Transverse colon (tissue), 4 donors: ENCODE measurements at regions not wholly inside any gene's neighbourhood (a gene's known extent, or its start where the extent isn't known, plus 50 kb on each side); places are given as distances from the start of the nearest gene placed in this dataset.
"Not testable (repeated sequence)": the region's sequence is repeated elsewhere in the genome, so short reads cannot be mapped to it uniquely, and the experiment has no call there.

Experiments
- DNase-seq: peaks from one replicate; pipeline ENCODE4 v3.0.0-alpha.2; 2019
- H3K27ac ChIP-seq, 4 donors: fragments of 200-600 bp; sonication (generic); 2 replicates each; pipeline ENCODE4 v1.5.1; 2016 to 2018; ENCODE audit warnings: inconsistent platforms in 4 of 4
- H3K27me3 ChIP-seq: fragments of 200-600 bp; sonication (generic); 2 replicates; pipeline ENCODE4 v1.5.1; 2017; ENCODE audit warnings: inconsistent platforms
- H3K36me3 ChIP-seq, 4 donors: fragments of 200-600 bp; sonication (generic); 2 replicates each; pipeline ENCODE4 v1.5.1; 2017 to 2019; ENCODE audit warnings: inconsistent platforms in 4 of 4
- H3K4me1 ChIP-seq, 4 donors: fragments of 200-600 bp; sonication (generic); 2 replicates each; pipeline ENCODE4 v1.5.1; 2017 to 2020; ENCODE audit warnings: inconsistent platforms in 4 of 4
- H3K4me3 ChIP-seq, 4 donors: fragments of 200-600 bp; sonication (generic); 1 replicate in 1 of 4; 2 replicates in 3 of 4; pipeline versions ENCODE4 v1.5.1 to v1.6.1; 2017 to 2019; ENCODE audit warnings: inconsistent platforms in 4 of 4
- H3K9me3 ChIP-seq, 2 donors: fragments of 200-600 bp; sonication (generic); 2 replicates each; pipeline ENCODE4 v1.5.1; 2017 to 2019; ENCODE audit warnings: inconsistent platforms in 2 of 2
- EP300 ChIP-seq: sonication (generic); formaldehyde crosslinking; IDR thresholded peaks from one replicate; pipeline ENCODE4 v1.6.1; 2017; ENCODE audit warnings: antibody characterized with exemption, low read depth
- POLR2A ChIP-seq: fragments of 450-650 bp; IDR thresholded peaks from one replicate; pipeline ENCODE4 v1.6.1; 2016; ENCODE audit warnings: antibody characterized with exemption, mild to moderate bottlenecking, moderate library complexity
- POLR2AphosphoS5 ChIP-seq, 3 donors: sonication (generic); formaldehyde crosslinking; IDR thresholded peaks; one replicate each; pipeline ENCODE4 v1.6.1; 2016; ENCODE audit warnings: antibody characterized with exemption in 3 of 3
- WGBS, 2 donors: methylation state at CpG; one replicate each; pipeline ENCODE4 v1.1.5; 2018; ENCODE audit warnings: low coverage in 1 of 2; 5-methylcytosine and 5-hydroxymethylcytosine counted together
- in situ Hi-C, 4 donors: fragments of 200-750 bp; cut with MboI; loops; one replicate each; pipeline versions ENCODE4 v1.15.0 to v1.15.1; 2017; ENCODE audit warnings: low sequenced_read_pairs in 3 of 4, low pct_ligation_motif_present in 1 of 4, low pct_unique_long_range_greater_than_20kb in 1 of 4
- intact Hi-C: fragments of 100-400 bp; cut with DNase I; formaldehyde crosslinking; loops from one replicate; pipeline ENCODE4 v1.15.1; 2023; ENCODE audit warnings: low total_unique reads
- TF ChIP-seq, protein P1 (sequence below), 5 experiments: fragments of 200-600 bp in 3 of 5; fragments of 450-650 bp in 2 of 5; sonication (generic) in 3 of 5; IDR thresholded peaks; 1 replicate in 2 of 5; 2 replicates in 3 of 5; pipeline ENCODE4 v1.5.1; 2016 to 2017; ENCODE audit warnings: antibody characterized with exemption in 5 of 5, inconsistent platforms in 3 of 5, mild to moderate bottlenecking in 2 of 5, moderate library complexity in 1 of 5

DNA sequence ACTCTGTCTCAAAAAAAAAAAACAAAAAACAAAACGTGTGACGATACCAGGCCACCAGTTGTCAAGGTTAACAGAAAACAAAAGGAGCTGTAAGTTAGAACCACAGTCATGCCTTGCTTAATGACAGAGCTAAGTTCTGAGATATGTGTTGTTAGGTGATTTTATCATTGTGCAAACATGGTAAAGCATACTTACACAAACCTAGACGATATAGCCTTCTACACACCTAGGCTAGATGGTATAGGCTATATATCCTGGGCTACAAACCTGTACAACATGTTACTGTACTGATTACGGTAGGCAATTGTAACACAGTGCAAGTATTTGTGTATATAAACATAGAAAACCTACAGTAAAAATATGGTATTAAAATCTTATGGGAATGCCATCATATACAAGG lies 564.2 kb downstream of the HTR7 start:
- H3K4me1 ChIP-seq = no peaks in the 10 kb centered on the region
- intact Hi-C loops = no loop called here
- no peaks in the 10 kb centered on the region for H3K27me3 ChIP-seq
- no peaks in the 10 kb centered on the region for H3K36me3 ChIP-seq
- in situ Hi-C loops = no loop called here
- TF ChIP-seq, protein P1, sequence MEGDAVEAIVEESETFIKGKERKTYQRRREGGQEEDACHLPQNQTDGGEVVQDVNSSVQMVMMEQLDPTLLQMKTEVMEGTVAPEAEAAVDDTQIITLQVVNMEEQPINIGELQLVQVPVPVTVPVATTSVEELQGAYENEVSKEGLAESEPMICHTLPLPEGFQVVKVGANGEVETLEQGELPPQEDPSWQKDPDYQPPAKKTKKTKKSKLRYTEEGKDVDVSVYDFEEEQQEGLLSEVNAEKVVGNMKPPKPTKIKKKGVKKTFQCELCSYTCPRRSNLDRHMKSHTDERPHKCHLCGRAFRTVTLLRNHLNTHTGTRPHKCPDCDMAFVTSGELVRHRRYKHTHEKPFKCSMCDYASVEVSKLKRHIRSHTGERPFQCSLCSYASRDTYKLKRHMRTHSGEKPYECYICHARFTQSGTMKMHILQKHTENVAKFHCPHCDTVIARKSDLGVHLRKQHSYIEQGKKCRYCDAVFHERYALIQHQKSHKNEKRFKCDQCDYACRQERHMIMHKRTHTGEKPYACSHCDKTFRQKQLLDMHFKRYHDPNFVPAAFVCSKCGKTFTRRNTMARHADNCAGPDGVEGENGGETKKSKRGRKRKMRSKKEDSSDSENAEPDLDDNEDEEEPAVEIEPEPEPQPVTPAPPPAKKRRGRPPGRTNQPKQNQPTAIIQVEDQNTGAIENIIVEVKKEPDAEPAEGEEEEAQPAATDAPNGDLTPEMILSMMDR (IDR thresholded peaks at IDR 0.05) = no peak
- no peak for TF ChIP-seq POLR2AphosphoS5 (IDR thresholded peaks at IDR 0.05)
- TF ChIP-seq POLR2A = no peak
- no peak for TF ChIP-seq EP300
- WGBS, 2 donors = 27 to 43% methylated on average over 4 of the region's 4 CpGs
- no peak for DNase-seq
- no peaks in the 10 kb centered on the region for H3K9me3 ChIP-seq
- H3K4me3 ChIP-seq = no peak overlapping the region
- no peak overlapping the region for H3K27ac ChIP-seq

DNA sequence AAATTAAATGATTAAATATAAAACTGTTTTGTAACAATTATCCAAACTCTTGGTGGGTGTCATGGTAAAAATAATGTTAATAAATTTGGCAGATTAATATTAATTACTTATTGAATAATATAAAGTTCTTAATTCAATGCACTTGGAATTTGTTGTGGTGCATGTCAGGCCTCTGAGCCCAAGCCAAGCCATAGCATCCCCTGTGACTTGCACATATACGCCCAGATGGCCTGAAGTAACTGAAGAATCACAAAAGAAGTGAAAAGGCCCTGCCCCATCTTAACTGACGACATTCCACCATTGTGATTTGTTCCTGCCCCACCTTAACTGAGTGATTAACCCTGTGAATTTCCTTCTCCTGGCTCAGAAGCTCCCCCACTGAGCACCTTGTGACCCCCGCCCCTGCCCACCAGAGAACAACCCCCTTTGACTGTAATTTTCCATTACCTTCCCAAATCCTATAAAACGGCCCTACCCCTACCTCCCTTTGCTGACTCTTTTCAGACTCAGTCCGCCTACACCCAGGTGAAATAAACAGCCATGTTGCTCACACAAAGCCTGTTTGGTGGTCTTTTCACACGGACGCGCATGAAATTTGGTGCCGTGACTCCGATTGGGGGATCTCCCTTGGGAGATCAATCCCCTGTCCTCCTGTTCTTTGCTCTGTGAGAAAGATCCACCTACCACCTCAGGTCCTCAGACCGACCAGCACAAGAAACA lies 562.9 kb downstream of the HTR7 start:
- DNase-seq, intact Hi-C loops, in situ Hi-C loops, H3K9me3 ChIP-seq, H3K4me3 ChIP-seq, H3K4me1 ChIP-seq, H3K27ac ChIP-seq, H3K36me3 ChIP-seq, H3K27me3 ChIP-seq: not testable (repeated sequence)
- WGBS, 2 donors = 86 to 89% methylated on average over 6 to 11 of the region's 11 CpGs

DNA sequence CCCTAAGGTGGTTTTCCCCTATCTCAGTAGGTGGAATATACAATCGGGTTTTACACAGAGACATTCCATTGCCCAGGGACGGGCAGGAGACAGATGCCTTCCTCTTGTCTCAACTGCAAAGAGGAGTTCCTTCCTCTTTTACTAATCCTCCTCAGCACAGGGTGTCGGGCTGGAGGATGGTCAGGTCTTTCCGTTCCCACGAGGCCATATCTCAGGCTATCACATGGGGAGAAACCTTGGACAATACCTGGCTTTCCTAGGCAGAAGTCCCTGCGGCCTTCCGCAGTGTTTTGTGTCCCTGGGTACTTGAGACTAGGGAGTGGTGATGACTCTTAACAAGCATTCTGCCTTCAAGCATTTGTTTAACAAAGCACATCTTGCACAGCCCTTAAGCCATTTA lies 555.8 kb downstream of the HTR7 start:
- H3K36me3 ChIP-seq, H3K27ac ChIP-seq, H3K4me1 ChIP-seq, in situ Hi-C loops, intact Hi-C loops, H3K27me3 ChIP-seq, DNase-seq, H3K4me3 ChIP-seq, H3K9me3 ChIP-seq: not testable (repeated sequence)
- WGBS, 2 donors = 49 to 52% methylated on average over 5 to 6 of the region's 7 CpGs

DNA sequence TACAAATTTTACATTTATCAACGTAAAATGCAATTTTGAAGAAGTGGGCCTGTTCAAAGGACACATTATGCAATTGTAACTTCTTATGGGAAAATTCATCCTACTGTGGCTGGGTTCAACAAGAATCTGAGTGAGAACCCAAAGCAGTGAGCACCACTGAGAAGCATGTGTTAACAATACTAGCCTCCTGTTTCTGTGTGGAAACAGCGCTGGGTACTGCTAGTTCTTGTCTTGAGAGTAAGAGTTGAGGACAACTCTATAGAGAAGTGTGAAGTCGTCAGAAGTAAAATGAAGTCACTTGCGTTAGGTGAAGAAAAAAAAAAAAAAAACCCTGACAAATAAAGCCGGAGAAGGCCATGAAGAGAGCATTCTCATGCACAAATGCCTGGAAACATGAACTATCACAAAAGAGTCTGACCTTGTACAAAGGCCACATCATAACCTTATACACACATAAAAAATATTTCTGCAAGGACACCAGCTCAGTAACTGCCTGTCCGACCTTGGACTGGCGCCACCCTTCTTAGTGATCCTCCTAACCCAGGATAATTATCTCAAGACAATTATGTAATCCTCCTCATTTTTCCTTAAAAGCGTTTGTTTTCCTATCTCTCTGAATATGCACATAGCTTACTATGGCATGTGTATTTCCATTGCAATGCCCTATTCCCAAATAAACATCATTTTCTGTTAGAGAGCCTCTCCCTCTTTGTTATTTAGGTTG lies 554.9 kb downstream of the HTR7 start:
- Histone ChIP-seq H3K36me3 (no peaks in the 10 kb centered on the region), H3K27me3 (no peaks in the 10 kb centered on the region), H3K9me3 (no peaks in the 10 kb centered on the region), H3K4me1 (no peaks in the 10 kb centered on the region), H3K4me3 (no peak overlapping the region), H3K27ac (no peak overlapping the region)
- WGBS, 2 donors = 55 to 68% methylated on average over 5 to 8 of the region's 8 CpGs
- no peak for DNase-seq
- intact Hi-C loops (no loop called here), in situ Hi-C loops (no loop called here)
- TF ChIP-seq POLR2A (no peak), EP300 (no peak), POLR2AphosphoS5 (IDR thresholded peaks at IDR 0.05) (no peak)
- TF ChIP-seq, protein P1 (IDR thresholded peaks at IDR 0.05) = no peak

DNA sequence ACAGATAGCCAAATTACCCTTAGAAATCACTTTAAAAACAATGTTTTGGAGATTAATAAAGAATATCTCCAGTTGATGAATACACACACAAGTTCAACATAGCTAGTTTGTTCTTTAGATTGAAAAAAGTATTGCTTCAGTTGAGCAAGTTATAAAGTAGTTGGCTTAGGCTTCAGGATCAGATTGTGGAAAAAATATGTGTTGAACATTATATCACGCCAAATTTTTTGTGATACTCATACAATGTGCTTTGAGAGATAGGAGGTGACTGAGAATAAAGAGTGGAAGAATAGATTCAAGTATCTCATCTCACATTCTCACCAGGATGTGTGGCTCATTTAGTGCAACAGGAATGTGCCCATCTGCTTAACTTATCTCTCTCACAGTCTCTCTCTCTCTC lies 553.3 kb downstream of the HTR7 start:
- no peaks in the 10 kb centered on the region for H3K27me3 ChIP-seq
- no peaks in the 10 kb centered on the region for H3K9me3 ChIP-seq
- no peak overlapping the region for H3K4me3 ChIP-seq
- intact Hi-C loops (no loop called here), in situ Hi-C loops (no loop called here)
- WGBS, 2 donors = 0 to 47% methylated on average over 1 of the region's 1 CpG
- H3K27ac ChIP-seq = no peak overlapping the region
- no peak for TF ChIP-seq POLR2AphosphoS5 (IDR thresholded peaks at IDR 0.05)
- TF ChIP-seq, protein P1 (IDR thresholded peaks at IDR 0.05) = no peak
- no peak for TF ChIP-seq EP300
- no peak for TF ChIP-seq POLR2A
- no peak for DNase-seq
- no peaks in the 10 kb centered on the region for H3K36me3 ChIP-seq
- no peaks in the 10 kb centered on the region for H3K4me1 ChIP-seq
